CD4-positive, alpha-beta T cell treated with Interleukin-4 for 4 hours (primary cell): ENCODE measurements at regions not wholly inside any gene's neighbourhood (a gene's known extent, or its start where the extent isn't known, plus 50 kb on each side); places are given as distances from the start of the nearest gene placed in this dataset.

Source experiments
- DNase-seq: peaks from one replicate; pipeline ENCODE4 v3.0.0-alpha.2; 2020

DNA sequence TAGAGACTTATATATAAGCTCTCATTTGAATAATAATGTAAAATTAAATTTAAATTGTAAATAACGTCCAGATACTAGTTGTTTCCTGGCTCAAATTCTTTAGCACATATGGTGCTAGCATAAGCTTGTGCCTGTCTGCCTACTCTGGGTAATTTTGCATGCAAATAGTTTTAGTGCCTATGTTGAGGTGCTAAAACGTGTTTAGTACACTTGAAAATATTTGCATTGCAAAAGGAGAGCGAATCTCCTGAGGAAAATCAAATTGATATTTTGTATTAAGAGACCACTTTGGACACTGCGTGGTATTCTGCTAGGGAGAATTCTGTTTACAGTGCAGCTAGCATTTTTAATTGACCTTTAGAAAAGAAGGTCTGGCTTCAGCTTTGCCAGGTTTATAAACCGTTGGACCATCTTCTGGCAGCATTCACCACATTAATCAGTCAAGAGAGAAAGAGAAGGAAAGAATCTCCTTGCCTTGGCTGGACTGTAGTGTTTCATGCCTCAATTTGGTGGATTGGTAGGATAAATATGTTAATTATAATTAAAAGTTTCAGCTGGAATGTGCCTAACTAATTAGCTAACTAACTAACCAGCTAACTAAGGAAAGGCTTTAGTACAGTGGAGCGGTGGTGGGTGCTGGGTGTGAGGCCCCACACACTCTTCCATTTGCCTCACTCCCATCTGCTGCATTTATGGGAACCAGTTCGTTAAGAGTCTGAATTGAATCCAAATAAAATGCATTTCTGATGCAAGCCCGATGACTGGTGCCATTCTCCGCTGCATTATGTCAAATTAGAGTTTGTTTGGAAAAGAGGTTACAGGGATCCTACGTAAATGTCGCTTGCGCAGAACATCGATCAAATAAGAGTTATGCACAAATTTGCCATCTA lies 150.1 kb upstream of the MPDZ start:
- DNase-seq, result no peak

DNA sequence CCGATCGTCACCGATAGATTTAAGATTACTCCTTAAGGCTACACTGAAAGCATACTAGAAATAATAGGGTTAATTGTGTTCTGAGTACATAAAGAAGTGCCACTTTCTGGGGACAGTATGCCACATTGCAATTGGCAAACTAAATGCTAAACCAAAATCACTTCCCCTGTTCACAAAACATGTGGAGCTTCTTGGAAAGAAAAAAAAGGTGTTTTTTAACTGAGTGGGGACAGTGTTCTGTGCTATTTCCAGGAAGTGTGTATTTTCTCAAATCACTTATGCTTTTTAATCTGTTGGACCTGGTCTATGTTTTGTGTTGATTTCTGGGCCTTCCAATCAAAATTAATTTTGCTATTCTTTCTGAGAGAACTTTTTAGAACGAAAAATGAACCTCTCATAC lies 149.3 kb upstream of the MPDZ start:
- DNase-seq, result no peak

DNA sequence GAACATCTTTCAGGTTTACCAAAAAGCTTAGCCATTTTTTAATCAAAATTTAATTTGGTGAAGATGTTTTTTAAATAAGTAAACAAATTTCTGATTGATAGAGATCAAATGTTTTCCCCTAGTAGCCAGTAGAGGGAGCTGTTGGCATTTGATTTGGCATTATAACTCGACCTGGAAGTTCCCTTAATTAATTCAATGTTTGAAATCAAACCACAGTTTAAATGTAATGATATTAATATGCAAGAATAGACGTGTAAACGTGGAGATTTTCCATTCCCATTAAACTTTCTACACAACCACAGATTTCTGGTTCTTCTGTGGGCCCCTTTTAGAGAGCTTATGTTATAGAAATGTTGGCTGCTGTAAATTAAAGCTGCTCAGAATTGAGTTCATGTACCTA lies 148.1 kb upstream of the MPDZ start:
- DNase-seq, result peak; percentile 10

DNA sequence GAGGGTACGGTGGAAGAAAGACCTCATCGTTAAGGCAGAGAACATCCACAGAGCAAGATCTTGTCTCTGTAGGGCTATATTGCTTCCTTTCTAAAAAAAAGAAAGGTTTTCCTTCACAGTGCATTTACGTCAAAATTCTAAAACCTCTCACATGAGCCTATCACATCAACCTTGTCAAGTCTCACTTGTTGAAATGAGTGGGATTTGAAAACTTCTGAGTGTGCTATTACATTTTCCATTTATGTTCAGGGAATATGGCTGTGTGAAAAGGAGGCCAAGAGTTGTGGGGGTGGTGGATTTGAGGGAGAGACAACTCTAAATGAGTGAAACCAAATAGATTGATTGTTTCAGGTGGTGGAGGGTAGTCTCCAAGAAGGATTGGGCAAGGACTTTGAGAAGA lies 147.1 kb upstream of the MPDZ start:
- DNase-seq, result no peak

DNA sequence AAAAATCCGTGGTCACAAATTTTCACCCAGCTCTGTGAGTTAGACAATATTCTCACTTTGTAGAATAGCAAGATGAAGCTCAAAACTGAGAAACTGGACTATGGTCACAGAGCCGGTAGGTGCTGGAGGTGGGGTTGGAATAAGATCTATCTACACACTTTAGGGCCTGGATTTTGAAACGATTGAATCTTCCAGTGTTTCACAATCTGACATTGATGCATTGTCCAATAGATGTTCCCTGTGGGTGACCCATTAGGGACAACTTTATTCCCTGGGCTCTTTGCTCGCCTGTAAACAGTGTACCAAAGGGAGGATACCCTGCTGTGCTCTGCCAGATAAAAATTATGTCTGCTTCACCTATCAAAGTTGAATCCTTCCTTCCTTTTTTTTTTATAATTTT lies 145.4 kb upstream of the MPDZ start:
- DNase-seq, result no peak

DNA sequence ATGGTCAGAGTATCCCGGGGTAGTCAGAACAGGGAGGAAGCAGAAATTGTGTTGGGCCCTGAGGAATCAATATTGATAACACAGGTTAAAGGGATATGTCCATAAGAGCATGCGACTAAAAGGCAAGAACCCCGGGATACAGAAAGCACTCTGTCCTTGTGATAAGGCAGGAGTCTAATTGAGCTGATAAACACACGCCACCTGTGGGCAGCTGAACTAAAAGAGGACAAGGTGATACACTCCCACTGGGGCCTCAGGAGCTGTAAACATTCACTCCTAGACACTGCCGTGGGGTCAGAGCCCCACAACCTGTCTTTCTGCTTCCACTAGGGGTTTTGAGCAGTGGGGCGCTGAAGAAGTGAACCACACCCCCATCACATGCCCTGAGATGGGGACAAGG lies 144.7 kb upstream of the MPDZ start:
- DNase-seq, result no peak

DNA sequence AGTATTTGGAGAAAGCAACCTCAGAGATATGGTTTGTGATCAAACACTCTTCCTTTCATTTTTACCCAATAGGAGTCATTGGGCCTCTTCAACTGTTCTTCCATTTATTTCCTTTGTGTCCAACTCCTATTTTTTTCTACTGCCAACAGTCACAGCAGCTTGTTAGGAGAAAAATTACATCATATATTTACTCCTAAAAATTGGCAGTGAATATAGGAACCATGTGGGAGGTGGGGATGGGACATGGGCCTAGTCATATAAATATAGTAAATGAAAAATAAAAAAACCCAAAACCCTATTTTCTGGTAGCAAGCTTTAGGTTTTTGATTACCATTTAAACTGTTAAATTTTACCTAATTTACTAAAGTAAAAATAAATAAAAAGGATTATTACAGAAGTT lies 134.9 kb upstream of the MPDZ start:
- no peak for DNase-seq

DNA sequence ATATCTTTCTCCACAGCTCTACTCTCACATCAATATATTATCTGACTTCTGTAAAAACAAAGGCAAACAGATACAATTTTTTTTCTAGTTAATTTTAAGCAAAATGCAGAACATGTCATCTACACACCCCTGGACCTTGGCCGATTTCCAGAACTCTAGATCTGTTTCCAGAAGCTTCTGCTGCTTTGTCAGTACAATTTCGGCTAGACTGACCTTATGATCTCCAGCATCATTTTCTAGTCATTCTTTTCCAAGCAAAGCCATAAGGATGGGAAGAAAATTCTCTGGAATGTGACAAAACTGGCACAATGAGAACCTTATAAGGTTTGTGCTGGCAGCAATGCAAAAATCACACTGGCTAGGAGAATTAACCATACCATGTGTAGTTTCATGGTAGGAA lies 132.8 kb upstream of the MPDZ start:
- DNase-seq, result no peak

DNA sequence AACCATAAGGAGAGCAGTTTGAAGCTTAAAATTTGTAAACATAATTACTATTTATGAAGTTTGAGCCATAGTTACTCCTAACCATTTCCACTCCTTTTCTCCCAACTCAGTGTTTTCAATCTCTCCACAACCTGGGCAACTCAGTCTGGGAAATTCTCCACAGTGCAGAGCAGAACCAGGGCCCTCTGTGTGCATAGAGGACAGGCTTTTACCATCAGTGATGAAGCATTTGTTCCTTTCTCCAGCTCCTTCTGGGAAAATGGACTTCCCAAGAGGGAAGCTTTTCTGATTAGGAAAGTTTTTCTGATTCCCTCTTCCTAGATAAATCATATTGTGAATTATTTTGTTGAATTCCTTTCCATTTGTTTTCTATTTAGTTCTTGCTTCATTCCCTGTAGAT lies 132.3 kb upstream of the MPDZ start:
- no peak for DNase-seq

DNA sequence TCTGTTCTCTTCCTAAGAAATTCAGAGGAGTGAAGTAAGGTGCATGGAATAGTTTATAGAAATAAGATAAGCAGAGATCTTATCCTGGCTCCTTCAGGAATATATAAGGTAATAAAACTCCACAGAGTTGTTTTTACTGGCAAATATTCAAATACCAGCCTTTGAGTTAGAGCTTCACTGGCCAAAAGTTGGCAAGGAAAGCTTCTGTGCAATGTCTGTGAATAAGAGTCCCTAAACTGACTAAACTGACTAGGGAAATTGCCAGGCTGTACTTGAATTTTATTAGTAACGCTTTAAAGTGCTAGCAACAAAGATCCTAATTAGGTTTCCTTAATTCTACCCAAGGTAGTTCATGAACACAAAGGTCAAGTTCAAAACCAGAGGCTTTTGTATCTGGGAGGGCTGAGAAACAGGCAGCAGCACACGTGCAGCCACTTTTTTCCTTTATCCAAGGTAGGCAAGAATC lies 131.1 kb upstream of the MPDZ start:
- DNase-seq, result no peak

DNA sequence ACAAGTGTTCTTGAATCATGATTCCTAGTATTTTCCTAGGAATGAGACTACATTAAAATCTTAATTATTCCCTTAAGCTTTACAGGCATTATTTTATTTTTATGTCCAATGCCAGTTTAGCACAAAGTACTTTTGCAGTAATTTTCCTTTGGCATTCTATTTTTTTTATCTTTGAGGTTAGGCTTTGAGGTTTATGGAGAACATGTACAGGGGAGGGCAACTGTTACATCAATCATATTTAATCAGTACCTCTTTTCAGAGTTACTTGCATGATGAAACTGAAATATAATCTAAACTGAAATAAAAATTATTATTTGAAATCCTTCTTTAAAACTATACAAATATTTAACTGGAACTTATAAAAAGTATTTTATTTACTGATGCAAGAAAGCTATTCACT lies 118.2 kb upstream of the MPDZ start:
- no peak for DNase-seq

DNA sequence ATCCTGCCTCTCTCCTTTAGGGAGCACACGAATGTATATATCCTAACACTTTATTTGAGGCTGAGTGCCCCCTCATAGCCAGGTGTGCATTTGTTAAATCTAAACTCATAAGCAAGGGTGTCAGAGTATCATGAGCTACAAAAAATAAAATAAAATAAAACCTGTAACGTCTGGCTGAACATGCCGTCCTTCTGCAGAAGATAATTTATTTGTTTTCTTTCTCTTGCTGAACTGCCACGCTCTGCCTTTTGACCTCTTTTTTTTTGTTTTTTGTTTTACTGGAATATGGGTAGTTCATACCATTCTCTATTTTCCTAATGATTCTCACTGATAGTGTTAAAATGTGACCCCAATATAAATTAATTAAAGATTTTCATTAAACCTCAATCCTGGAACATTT lies 117.7 kb upstream of the MPDZ start:
- no peak for DNase-seq

DNA sequence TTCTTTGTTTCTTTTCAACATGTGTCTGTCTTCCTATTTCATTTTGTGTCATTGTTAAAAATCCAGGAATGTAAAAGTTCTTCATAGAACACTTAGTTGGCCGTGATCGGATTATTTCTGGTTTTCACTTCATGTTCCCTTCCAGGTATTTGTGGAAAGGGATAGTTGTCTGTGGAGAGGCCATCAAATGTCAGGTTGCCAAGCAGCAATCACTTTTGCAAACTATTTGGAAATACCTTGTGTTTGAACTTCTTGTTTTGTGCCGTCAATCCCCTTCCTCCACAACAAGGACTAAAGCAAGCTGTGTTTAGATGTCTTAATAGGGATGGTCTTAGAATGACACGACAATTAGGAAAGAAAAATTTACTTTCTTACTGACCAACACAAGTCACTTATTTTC lies 116.9 kb upstream of the MPDZ start:
- no peak for DNase-seq

DNA sequence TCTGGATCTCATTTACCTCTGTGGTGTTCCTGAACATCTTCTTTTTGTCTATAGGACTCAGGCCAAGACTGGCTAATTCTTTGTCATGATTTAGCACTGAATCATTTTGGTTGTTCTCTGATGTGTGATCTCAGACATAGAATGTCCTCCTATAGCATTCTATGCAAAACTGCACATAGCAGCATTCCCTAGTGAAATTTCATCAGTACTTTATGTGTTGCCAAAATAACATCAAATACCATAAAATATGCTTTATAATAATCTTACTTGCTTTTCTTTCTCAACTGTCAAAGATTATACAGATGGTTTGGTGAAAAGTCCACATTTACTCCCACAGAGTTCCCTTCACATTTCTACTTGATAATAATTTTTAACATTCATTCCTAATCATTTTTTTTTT lies 115.7 kb upstream of the MPDZ start:
- no peak for DNase-seq

DNA sequence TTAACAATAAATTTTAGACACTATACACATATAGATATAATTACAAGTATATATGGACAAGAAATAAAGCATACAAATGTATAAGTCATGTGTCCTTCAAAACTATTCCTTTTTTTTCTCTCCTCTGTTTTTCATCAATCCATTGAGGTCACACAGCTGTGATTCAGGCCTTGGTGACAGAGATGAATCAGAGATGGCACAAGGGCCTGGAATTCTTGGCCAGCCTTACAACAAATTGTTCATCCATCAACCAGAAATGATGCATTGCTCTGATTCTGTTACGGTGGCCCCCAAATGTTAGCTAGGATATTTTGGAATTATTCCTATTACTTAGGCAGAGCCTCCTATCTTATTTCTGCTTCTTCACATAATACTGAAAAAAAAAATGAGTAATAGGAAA lies 108.7 kb upstream of the MPDZ start:
- DNase-seq, result no peak

DNA sequence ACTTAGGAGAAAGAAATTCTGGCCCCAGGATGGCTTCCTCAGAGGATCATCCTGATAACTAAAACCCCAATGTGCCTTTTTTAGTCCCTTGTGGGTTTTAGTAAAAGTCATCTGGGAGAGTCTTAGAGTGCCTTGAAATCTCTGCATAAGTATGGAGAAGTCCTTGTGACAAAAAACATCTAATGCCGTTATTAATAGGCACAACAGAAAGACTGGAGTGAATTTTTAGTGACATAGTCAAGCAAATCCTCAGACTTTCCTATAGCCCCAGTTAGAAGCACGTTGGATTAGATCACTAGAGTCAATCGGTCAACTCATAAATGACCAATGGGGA lies 108.2 kb upstream of the MPDZ start:
- DNase-seq, result no peak

DNA sequence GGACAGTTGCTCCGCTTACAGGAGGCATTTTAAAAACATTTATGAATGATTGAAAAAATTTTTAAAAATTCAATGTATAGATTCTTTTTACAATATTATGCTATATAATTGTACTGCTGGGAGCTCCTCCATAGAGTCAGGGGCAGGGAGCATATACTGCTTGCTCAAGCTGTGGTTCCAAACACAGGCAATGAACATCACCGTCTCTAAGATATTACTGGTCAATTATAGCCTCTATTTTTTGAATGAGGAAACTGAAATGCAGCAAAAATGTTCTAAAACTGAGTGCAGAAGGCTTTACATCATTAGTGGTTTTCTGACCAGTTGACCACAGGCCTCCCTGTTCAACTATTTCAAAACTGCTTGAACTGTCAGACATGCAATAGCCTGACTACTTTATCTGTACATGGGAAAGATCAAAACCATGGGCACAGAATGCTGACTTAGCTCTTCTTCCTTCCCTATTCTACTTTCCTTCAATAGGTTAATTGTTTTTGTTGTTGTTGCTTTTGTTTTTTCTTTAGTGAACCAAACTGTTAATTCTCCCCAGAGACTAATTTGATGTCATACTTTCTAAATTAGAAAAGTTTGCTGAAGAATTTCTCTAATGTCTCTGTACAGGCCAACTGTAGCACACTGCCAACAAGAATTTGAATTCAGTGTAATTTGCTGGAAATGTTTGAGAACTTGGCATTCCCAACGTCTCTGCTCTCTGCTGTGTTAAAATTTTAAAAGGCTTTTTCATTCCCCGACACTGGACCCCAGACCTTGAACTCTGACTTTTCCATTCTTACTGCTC lies 107.6 kb upstream of the MPDZ start:
- no peak for DNase-seq

DNA sequence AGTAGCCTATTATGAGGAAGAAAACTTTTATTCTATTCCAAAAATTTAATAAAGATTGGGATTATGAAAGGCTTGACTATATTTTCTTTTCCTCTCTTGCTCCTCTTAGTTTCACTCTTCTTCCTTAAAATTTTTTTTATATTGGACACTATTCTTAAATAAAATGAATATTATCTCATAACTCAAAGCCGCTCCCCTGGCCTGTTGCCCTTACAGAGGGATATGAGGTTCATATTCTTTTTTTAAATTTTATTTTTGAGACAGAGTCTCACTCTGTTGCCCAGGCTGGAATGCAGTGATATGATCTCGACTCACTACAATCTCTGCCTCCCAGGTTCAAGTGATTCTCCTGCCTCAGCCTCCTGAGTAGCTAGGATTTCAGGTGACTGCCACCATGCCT lies 106.8 kb upstream of the MPDZ start:
- DNase-seq, result no peak

DNA sequence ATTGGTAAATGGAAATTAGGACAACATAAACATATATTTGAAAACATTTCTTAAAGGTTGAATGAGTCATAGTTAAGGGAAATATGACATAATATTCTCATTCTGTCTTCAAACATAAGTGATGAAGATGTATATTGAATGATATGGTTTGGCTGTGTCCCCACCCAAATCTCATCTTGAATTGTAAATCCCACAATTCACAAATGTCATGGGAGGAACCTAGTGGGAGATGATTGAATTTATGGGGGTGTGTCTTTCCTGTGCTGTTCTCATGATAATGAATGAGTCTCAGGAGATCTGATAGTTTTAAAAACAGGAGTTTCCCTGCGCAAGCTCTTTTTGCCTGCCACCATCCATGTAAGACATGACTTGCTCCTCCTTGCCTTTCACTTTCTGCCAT lies 104.4 kb upstream of the MPDZ start:
- DNase-seq, result no peak

DNA sequence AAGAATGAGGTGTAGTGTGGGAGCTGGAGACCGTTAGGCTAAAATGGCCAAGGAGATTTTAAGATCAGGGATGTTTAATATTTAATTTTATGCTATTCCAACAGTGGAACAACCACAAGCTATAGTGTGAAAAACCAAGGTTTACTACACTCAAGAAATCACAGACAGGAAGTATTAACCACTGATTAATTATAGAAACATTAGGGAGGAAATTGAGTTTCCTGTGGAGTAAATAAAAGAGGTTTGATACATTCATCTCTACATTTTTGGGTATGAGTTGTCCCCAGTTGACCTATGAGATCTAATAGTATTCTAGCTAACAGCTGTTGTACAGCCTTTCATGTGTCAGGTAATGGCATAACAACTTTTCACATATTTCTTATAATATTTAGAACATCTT lies 103.7 kb upstream of the MPDZ start:
- no peak for DNase-seq

DNA sequence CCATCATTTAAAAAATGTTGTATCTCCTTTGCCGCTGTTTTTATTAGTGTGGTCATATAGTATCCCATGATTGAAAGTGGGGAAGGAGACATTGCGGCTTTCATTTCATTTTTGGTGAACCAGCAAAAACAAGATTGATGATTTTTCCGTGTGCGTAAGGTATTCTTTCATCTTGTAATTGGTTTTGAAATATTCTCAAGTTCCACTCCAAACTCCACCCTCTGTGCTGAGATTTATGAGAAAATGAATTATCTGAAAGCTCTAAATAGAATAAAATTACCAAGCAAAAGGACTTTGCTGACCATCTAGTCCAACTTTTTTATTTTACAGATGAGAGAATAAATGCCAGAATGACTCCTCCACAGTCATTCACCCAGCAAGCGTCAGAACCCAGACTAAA lies 103.1 kb upstream of the MPDZ start:
- no peak for DNase-seq

DNA sequence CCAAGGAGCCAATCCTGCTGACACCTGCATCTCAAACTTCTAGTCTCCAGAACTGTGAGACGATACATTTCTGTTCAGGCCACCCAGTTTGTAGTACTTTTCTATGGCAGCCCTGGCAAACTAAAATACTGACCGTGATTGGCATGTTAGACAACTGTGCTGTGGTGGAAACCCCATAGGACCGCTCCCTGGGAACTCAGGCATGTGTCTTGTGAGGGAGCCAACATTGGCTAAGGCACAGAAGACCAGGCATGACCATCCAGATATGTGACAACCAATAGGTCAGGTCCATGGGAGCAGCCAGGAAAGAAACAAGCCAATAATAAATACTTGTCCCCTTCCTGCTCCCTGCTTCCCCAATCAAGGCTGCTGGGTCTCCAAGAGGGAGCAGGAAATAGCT lies 101.4 kb upstream of the MPDZ start:
- DNase-seq, result no peak

DNA sequence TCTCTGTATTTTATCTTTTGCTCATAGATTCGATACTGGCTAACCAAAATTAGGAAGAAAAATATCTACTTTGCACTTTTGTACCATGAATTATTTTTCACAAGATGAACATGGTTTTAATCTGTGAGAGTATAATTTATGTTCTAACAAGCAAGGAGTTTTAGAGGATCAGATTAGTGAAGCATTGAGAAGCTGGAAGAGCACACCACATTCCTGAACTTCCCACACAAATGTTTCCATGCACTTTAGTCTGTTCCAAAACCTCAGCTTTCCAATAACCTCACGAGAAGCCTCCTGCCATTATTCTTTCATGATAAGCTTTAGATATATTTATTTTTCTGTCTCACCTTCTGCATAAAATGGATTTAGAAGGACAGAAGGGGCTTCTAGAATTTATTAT lies 98.7 kb upstream of the MPDZ start:
- DNase-seq, result no peak

DNA sequence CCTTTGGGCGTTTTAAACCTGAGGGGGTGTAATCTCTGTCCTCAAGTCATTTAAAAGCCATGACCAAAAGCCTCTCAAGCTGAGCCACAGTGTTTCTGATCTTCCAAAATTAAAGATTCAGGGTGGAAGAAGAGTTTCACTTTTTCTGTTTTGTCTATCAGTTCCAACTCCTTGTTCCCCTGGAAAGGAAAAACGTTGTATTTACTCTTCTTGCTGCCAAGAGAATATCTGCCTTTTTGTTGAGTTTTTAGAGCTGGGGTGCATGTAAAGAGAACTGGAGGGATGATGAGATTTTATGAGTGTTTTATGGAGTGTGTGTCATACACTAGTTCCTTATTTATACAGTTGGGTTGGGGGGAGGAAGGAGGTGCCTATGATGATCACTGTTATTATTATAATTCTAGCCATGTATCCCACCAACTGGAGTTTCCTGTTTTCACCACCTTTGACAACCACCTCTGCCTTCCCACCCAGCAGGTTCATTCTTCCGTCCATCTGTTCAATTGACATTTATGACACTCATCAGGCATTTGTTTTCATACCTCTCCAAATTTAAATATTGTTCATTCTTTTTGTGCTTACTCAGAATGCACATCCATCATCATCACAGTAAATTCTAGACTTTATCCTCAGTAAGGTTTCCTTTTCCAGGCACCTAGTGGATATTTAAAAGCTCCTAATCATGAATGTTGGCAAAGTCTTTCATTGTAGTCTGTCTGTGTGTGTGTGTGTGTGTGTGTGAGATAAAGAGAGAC lies 97.9 kb upstream of the MPDZ start:
- DNase-seq, result no peak
